ENCODE measurements at regions not wholly inside any gene's neighbourhood (a gene's known extent, or its start where the extent isn't known, plus 50 kb on each side); places are given as distances from the start of the nearest gene placed in this dataset.

GRCh38 chr20:12395353-12395752 lies 477.7 kb downstream of the BTBD3 start:
- DNase-seq: no peak

GRCh38 chr20:12395760-12396159 lies 478.1 kb downstream of the BTBD3 start:
- DNase-seq: no peak

- no peak for DNase-seq
Observed at GRCh38 chr20:12399110-12399836, 481.6 kb downstream of the BTBD3 start.

- no peak for DNase-seq
Observed at GRCh38 chr20:12404941-12405340, 487.2 kb downstream of the BTBD3 start.

GRCh38 chr20:12406978-12407377 lies 489.3 kb downstream of the BTBD3 start:
- no peak for DNase-seq

- DNase-seq: no peak
Observed at GRCh38 chr20:12409501-12409900, 491.8 kb downstream of the BTBD3 start.

- DNase-seq: no peak
Observed at GRCh38 chr20:12410783-12411182, 493.1 kb downstream of the BTBD3 start.

- no peak for DNase-seq
Observed at GRCh38 chr20:12411246-12411940, 493.7 kb downstream of the BTBD3 start.

GRCh38 chr20:12413116-12413515 lies 495.4 kb downstream of the BTBD3 start:
- DNase-seq: no peak

GRCh38 chr20:12414446-12415274 lies 497.0 kb downstream of the BTBD3 start:
- peak; percentile 24 to 54 for DNase-seq

- DNase-seq: no peak
Observed at GRCh38 chr20:12416281-12416680, 498.6 kb downstream of the BTBD3 start.

GRCh38 chr20:12433724-12434123 lies 516.0 kb downstream of the BTBD3 start:
- no peak for DNase-seq

GRCh38 chr20:12434672-12435071 lies 517.0 kb downstream of the BTBD3 start:
- DNase-seq: no peak

- DNase-seq: no peak
Observed at GRCh38 chr20:12435268-12435667, 517.6 kb downstream of the BTBD3 start.

- no peak for DNase-seq
Observed at GRCh38 chr20:12453711-12454110, 536.0 kb downstream of the BTBD3 start.

- peak; percentile 32 to 38 for DNase-seq
Observed at GRCh38 chr20:12455148-12455547, 537.5 kb downstream of the BTBD3 start.

- no peak for DNase-seq
Observed at GRCh38 chr20:12458241-12458640, 540.5 kb downstream of the BTBD3 start.

- DNase-seq: no peak
Observed at GRCh38 chr20:12464036-12464435, 544.7 kb upstream of the SPTLC3 start.

GRCh38 chr20:12466915-12467314 lies 541.9 kb upstream of the SPTLC3 start:
- no peak for DNase-seq

- no peak for DNase-seq
Observed at GRCh38 chr20:12467758-12468157, 541.0 kb upstream of the SPTLC3 start.

- DNase-seq: no peak
Observed at GRCh38 chr20:12482661-12483060, 526.1 kb upstream of the SPTLC3 start.

GRCh38 chr20:12502443-12502842 lies 506.3 kb upstream of the SPTLC3 start:
- no peak for DNase-seq

GRCh38 chr20:12504779-12505178 lies 504.0 kb upstream of the SPTLC3 start:
- no peak for DNase-seq

- no peak for DNase-seq
Observed at GRCh38 chr20:12511499-12511898, 497.3 kb upstream of the SPTLC3 start.
